Frontal cortex (tissue), 3 donors: ENCODE measurements at regions not wholly inside any gene's neighbourhood (a gene's known extent, or its start where the extent isn't known, plus 50 kb on each side); places are given as distances from the start of the nearest gene placed in this dataset.

Experiments used
- DNase-seq, 2 donors: peaks; one replicate each; pipeline ENCODE4 v3.0.0; 2012; ENCODE audit warnings: low spot score in 2 of 2
- FAIRE-seq: peaks from 2 replicates; lab custom pipeline; 2012; peaks lifted over from hg19 to GRCh38; lab: Jason Lieb, UNC
- donor health status: control.
- donor health status: control.
- donor health status: control.

DNA sequence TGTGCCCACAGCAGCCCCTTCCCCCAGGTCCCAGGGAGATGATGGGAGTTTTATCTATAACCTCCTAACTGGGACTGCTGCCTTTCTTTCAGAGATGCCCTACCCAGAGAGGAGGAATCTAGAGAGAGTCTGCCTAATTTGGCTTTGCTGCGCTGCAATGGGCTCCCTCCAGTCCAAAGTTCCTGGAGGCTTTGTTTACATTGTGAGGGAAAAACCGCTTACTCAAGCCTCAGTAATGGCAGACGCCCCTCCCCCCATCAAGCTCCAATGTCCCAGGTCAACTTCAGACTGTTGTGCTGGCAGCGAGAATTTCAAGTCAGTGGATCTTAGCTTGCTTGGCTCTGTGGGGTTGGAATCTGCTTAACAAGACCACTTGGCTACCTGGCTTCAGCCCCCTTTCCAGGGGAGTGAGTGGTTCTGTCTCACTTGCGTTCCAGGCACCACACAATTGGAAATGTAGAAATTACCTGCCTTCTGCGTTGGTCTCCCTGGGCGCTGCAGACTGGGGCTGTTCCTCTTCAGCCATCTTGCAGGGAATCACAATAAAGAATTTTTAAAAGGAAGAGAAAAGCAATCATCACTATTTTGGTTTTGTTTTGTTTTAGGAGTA lies 262.5 kb downstream of the FOXG1 start:
- DNase-seq (no peak), FAIRE-seq (no peak)

DNA sequence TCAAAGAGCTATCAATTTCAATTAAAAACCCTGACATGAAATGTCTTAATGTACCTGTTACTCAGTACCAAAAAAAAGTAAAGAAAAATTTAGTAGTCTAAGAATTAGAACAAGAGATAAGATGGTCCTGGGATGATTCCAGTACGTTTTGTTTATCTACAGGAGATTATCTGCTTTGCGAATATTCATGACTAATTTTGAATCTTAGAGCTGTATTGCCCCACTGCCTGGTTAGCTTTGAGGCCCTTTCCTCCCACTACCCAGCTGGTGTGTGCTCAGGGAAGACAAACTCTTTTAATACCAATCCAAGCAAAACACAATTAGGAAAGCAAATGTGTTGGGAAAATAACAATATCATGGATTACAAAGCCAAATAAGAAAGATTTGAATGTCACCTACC lies 263.5 kb downstream of the FOXG1 start:
- no peak for FAIRE-seq

DNA sequence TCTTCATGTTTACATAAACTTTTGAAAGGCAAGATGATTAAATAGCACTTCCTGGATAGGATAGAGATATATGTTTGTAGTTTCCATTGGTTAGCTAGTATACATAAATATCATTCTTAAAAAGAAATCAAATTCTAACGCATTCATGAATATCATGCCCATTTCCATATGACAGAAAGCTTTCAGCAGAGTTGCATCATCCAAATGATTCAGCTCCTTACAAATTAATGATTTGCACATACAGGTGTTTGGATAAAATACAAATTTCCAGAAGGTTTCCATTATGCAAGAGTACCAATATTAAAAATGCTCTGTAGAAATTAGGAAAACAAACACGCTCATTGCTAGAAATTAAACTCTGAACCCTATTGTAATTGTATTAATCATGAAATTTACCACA lies 264.4 kb downstream of the FOXG1 start:
- DNase-seq, result no peak
- FAIRE-seq, result no peak

More for the DNA sequence above, 263.5 kb downstream of the FOXG1 start:
- DNase-seq, result no peak

DNA sequence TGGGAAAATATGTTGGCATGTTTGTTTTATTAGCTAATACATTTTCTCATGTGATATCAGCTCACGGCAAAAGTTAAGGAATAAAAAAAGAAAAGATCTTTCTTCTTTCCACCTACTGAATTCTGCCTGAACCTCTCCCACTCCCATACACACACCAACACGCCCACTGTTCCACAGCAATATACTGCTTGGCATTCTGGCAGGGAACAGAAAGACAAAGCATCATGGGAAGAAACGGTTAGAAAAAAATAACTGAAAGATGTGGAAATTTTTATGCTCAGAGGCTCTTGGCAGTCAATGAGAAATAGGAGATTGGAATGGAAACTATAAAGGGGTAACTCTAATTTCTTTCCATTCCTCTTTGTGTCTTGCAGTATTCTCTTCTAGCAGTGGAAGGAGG lies 268.5 kb downstream of the FOXG1 start:
- no peak for DNase-seq
- no peak for FAIRE-seq

DNA sequence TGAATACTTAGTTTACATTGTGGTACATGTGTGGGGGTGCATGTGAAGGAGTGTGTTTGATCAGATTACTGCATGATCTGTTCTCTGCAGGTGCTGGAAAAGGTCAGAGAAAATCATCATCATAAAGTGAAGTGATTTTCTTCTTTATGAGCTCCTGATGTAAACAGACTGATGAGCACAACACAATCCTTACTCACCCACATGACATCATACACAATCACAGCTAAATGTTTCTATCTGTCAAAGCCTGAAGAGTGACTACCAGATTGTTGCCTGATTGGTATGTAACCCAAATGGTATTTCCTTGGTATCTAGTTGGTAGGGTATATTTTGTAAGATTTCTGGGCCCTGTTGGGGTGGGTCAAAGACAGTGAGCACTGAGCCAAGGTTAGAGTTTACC lies 270.8 kb downstream of the FOXG1 start:
- DNase-seq, result no peak
- FAIRE-seq, result no peak

DNA sequence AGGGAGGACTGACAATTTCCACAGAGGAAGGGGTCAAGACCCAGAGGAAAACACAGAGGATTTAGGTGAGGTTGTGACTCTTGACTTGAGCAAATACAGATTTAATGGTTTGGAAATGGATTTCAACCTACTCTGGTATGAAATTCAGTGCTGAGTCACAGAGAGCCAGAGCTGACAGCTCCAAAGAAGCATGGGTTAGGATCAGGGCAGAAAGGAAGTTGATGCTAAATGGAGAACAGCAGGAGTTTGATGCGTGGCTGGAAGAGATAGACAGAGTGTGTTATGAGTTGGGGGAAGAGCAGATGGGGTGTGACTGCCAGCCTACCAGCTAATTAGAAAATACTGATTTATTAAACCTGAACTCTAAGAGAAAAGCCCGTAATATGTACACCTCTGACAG lies 272.6 kb downstream of the FOXG1 start:
- DNase-seq (no peak), FAIRE-seq (no peak)

DNA sequence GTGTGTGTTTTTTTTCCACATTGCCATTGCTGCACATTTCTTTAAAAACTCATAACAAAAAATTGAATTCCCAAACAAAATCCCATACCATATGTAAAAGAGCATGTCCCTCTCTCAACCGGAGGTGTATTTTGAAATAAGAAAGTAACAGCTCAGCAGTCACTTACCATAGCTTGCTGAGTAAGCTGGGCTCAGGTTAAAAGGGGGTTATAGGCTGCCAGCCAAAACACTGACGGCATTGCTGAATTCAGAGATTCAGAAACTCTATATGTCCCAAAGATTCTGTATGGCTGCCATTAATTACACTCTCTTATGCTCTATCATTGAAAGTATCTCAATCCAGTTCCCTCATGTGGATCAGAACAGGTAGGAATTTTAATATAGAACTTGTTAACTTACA lies 276.0 kb downstream of the FOXG1 start:
- FAIRE-seq (no peak), DNase-seq (no peak)

DNA sequence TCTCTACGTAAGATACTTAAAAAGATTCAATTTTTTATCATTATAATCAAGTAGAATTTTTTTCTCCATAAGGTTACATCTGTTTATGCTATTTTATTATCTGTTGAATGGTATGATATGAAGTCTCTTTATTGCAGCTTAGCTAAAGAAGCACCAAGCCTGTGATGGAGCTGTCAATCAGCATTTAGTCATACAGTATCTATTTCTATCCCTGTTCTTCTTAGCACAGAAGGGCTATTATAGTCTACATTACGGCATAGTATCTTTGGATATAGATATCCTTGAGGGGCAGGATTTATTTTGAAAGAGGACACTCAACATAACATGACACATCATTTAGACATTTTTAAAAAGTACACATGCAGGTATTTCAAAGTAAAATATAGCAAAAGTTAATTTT lies 277.1 kb downstream of the FOXG1 start:
- DNase-seq (peak in 1 of 2 donors; percentile 5), FAIRE-seq (no peak)

DNA sequence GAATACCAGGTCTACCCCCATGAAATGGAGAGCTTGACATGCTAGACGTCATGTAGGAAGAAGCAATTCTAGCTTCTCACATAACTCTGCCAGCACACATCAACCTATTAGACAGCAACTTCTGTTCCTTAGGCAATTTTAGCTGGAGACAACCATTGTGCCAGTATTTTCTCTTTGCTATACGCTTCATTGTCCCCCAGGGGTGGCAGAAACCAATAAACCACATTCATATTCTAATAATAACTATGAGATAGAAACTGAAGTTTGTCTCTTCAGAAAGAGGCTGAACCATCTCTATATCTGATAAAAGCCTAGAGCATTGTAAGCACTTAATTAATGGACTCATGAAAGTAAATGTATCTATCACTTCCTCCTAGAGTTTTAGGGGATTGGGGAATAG lies 278.6 kb downstream of the FOXG1 start:
- DNase-seq, result no peak
- FAIRE-seq, result no peak

DNA sequence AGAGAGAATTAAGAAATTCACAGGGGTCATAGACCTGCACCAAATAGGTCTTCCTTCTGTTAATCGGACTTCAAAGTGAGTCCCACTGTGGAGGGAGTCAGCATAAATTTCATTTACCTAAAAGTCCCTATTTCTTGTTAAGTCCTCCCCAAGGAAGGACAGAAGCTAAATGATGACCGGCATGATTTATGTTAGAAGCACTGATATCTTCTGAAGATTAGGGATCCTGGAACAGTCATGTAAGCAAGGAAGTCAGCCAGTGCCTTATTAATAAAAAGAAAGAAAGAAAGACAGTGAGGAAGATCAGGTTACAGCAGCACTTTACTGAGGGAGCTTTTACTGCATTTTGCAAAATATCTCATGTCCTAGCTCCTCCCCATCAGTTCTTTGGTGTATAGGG lies 287.5 kb downstream of the FOXG1 start:
- DNase-seq, result no peak
- FAIRE-seq, result no peak

DNA sequence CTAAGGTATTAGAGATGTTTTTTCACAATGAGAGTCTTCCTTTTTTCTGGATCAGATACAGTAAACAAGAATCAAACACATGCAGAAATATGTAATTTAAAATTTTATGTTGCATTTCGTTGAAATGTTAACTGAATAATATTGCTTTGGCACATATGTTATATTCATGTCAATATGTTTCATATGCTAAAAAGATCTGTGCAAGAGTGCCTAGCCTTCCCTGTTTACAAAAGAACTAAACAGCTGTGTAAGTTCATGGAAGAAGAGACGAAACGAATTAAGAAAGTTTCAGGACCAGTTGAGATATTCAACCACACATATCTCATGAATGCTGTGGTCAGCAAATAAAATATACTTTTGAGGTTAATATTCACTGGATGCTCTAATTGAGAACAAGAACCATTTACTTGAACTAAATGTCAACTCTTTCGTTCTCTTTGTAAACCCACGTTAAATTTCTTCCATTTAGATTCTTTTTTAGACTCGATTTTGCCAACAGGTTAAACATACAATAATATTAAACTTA lies 289.5 kb downstream of the FOXG1 start:
- FAIRE-seq (no peak), DNase-seq (no peak)

DNA sequence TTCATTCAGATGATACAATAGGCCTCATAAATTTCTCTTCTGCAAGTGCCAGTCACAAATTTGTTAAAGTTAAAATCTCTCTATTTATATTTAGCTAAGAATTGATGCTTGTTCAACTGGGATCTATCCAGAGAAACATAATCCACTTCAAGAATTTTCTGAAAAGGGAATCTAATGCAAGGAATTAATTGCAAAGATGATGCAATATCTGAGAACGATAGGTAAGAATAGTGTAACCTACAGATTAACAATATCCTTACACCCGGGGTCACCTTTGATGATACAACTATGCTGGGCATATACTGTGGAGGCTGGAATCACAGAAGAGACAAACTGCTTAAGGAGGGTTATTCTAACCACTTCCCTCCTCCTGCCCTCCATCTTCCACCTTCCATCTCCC lies 295.1 kb downstream of the FOXG1 start:
- FAIRE-seq (no peak), DNase-seq (no peak)

DNA sequence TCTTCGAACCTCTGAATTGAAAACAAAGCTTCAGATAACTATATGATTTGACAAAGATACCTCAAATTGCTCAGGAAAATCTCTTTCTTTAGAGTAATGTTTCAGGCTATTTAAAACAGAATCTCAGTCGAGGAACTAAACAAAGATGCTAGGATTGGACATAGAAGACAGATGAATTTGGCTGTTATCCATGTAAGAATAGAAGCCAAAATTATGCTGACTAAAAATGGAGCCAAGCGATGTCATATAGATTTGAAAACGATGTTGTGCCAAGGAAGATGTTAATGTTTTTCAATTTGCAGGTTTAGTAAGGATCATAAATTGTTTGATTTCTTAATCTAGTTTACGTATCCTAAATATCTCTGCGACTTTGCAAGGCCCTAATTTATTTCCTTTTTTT lies 295.9 kb downstream of the FOXG1 start:
- FAIRE-seq, result no peak

DNA sequence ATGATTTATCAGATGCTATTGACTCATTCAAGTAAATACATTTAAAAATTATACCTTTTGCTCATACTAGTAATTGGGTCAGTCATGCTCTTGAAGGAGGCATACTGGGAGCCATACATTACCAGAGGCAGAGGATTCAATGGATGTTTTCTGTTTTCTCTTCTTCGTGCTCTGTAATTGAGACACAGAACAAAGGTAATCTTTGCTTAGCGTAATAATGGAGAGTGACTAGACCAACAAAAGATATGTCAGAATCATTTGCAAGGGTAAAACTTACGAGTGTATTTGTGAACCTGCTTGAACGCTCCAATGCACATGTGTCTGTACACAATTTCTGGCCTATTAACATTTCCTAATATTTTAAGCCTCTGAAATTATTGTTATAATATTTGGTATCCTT lies 296.4 kb downstream of the FOXG1 start:
- FAIRE-seq, result no peak
- no peak for DNase-seq

More for the DNA sequence above, 295.9 kb downstream of the FOXG1 start:
- no peak for DNase-seq

DNA sequence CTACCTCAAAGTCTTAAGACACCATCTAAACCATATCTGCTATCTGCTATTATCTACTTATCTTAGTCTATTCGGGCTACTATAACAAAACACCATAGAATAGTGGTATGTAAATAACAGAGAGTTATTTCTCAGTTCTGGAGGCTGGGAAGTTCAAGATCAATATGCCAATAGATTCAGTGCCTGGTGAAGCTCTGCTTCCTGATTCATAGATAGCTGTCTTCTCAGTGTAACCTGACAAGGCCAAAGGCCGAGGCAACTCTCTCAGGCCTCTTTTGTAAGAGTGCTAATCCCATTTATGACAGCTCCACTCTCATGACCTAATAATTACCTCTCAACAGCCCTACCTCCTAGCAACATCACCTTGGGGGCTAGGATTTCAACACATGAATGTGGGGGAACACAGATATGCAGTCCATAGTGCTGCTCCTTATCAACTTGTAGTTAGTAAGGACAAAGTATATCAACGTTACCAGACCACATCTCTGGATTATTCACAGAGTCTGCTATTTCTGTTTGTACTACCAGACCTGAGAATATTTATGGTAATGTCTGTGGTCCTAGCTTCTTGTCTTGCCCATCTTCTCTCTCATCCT lies 297.8 kb downstream of the FOXG1 start:
- FAIRE-seq, result no peak
- no peak for DNase-seq

DNA sequence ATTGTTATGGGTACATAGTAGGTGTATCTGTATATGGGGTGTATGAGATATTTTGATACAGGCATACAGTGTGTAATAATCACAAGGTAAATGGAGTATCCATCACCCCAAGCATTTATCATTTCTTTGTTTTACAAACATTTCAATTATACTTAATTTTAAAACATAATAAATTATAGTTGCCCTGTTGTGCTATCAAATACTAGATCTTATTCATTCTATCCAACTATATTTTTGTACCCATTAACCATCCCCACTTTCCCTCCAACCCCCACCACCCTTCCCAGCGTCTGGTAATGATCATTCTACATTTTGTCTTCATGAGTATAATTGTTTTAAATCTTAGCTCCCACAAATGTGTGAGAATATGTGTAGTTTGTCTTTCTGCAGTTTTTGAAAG lies 302.6 kb downstream of the FOXG1 start:
- no peak for FAIRE-seq
- no peak for DNase-seq

DNA sequence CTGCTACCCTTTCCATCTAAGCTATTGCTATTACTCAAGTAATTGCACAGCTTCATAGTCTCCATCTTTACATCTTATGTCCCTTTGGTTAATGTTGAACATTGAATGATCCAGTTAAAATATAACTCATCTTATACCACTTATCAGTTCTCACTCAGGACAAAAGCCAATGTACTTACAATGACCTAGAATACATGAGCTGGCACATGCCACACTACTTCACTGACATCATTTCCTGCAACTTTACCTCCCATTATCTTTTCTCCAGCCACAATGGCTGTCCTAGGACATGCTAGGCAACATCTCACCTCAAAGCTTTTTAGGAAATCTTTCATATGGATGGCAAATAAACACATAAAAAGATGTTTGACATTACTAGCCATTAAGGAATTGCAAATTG lies 309.2 kb downstream of the FOXG1 start:
- no peak for FAIRE-seq
- no peak for DNase-seq

DNA sequence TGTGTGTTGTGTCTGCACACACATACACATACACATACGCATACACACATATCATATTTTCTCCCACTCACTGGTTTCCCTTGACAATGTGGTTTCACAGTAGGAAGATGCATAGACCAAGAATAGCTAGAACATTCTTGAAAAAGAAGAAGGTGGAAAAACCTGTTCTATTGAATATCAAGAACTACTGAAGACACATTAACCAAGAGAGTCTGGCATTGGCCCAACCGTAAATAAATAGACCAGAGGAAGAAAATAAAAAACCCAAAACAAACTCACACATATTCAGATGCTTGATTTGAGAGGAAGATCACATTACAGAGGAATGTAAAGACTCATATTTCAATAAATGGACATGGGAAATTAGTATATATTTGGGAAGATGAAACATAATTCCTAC lies 311.3 kb downstream of the FOXG1 start:
- DNase-seq (no peak), FAIRE-seq (no peak)

DNA sequence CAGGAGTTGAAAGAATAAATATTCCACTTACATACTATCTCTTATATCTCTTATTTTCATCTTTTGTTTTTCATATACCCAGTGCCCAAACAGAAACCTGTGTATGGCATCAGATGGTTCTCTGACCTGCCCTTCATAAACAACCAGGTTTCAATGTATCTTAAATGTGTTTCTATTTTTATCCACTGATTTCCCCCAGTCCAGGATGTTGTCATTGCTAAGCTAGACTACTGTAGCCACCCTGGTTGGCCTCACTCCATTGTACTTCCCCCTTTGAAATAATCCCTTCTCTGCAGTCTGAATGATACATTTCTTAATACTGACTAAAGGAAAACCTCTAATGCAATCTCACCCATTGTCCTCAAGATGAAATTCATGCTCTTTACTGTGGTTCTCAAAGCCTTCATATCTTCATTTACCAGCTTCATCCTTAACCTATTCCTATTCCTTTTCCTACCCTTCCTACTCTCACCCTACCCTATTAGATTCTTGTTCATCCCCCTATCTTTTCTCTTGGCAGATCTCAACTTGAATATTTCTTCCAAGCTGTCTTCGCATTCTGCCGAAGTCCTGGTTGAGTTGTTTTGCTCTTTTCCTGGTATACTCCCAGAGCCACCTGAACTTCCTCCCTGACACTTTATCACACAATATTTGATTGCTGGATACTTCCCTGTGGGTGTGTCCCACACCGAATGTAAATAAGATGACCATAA lies 312.4 kb downstream of the FOXG1 start:
- no peak for DNase-seq
- FAIRE-seq, result no peak

DNA sequence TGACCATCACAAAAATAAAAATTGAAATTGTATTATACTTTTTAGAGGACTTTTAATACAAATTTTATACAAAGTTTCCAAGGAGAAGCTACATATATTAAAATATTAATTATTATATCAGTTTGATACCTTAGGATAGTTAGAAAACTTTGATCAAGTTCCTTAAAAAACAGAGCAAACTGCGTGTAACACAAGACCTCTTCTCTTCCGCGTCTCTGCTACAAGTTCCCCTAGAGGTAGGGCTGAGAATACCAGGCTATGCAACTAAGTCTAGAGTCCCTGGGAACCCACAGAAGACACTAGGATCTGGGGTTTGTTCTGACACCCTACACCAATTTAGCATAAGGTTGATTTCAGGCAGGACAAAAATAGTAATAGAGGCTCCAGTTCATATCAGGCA lies 319.0 kb downstream of the FOXG1 start:
- DNase-seq, result no peak
- no peak for FAIRE-seq

DNA sequence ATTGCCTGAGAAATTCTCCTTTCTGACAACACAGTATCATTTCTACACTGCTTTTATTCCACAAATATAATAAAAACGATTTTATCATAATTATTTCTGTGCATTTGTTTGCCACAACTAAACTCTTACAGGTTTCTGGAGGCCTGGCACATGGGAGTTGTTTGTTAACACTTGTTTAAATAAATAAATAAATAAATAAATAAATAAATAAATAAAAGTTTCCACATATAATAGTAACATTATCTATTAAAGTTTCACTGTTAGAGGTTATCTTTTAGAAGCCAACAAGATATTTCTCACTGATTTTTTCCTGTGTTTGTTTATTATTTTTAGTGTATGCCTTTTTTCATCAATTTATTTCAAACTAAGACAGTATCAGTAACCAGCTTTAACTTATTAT lies 323.3 kb downstream of the FOXG1 start:
- FAIRE-seq (no peak), DNase-seq (no peak)
